GM12878 (cell line): ENCODE measurements at regions not wholly inside any gene's neighbourhood (a gene's known extent, or its start where the extent isn't known, plus 50 kb on each side); places are given as distances from the start of the nearest gene placed in this dataset.

Experiments
- ATAC-seq: fragments of 200-7000 bp; cut with Tn5 transposase; 3 replicates; pipeline ENCODE4 v1.9.1; 2020; ENCODE audit warnings: mild to moderate bottlenecking, moderate library complexity
- BruUV-seq: library from RNA; stranded (reverse); fragments of 400-500 nt; replicated peaks from 2 replicates; lab custom pipeline; 2021; lab: Mats Ljungman, UMichigan
- CTCF ChIA-PET: fragments of 300-600 bp; sonication (Branson Sonifier 250); formaldehyde crosslinking; extraction: SDS; loops from one replicate; lab custom pipeline; 2021; ENCODE audit warnings: inconsistent platforms; lab: Yijun Ruan, JAX
- POLR2A ChIA-PET: fragments of 350-600 bp; formaldehyde crosslinking; extraction: SDS; loops from one replicate; lab custom pipeline; 2021; ENCODE audit warnings: inconsistent platforms; lab: Charles Lee
- RAD21 ChIA-PET: fragments of 300-600 bp; sonication (Branson Sonifier 250); formaldehyde crosslinking; loops from one replicate; lab custom pipeline; 2023; ENCODE audit warnings: antibody characterized with exemption; ENCODE audit not compliant: unreplicated experiment; lab: Charles Lee
- SMC1A ChIA-PET: fragments of 300-600 bp; sonication (Branson Sonifier 250); formaldehyde crosslinking; loops from one replicate; lab custom pipeline; 2023; ENCODE audit not compliant: unreplicated experiment, uncharacterized antibody; lab: Charles Lee
- DNase-seq: peaks from one replicate; pipeline ENCODE4 v3.0.0-alpha.2; 2011; ENCODE audit warnings: low read depth, low spot score
- FAIRE-seq: peaks from 3 replicates; lab custom pipeline; 2011; peaks lifted over from hg19 to GRCh38; lab: Jason Lieb, UNC
- H2AFZ ChIP-seq: 2 replicates; pipeline ENCODE4 v1.6.0; 2011; ENCODE audit warnings: low read depth, low read length, control low read depth; ENCODE audit not compliant: control insufficient read depth
- H3K27ac ChIP-seq: 2 replicates; pipeline ENCODE4 v1.5.1; 2011; ENCODE audit warnings: control low read depth; ENCODE audit not compliant: control insufficient read depth, insufficient read depth
- H3K27me3 ChIP-seq, 2 experiments: replicated peaks in 1 of 2; 2 replicates each; pipeline versions ENCODE4 v1.6.0 to v1.6.1; 2011; ENCODE audit warnings: low read length in 1 of 2; ENCODE audit not compliant: control insufficient read depth in 2 of 2, insufficient read depth in 2 of 2
- H3K36me3 ChIP-seq, 2 experiments: 2 replicates each; pipeline ENCODE4 v1.5.1; 2011; ENCODE audit warnings: low read length in 1 of 2; ENCODE audit not compliant: control insufficient read depth in 2 of 2, insufficient read depth in 2 of 2
- H3K4me1 ChIP-seq: 2 replicates; pipeline ENCODE4 v1.6.1; 2011; ENCODE audit warnings: mild to moderate bottlenecking, low read length, moderate library complexity, mixed read lengths; ENCODE audit not compliant: control insufficient read depth, insufficient read depth
- H3K4me2 ChIP-seq: 2 replicates; pipeline ENCODE4 v1.6.0; 2011; ENCODE audit warnings: control low read depth; ENCODE audit not compliant: control insufficient read depth, insufficient read depth
- H3K4me3 ChIP-seq: fragments of 200-600 bp; sonication (generic); 2 replicates; pipeline ENCODE4 v1.5.1; 2016
- H3K79me2 ChIP-seq: 2 replicates; pipeline ENCODE4 v1.6.0; 2011; ENCODE audit warnings: low read length; ENCODE audit not compliant: control insufficient read depth, insufficient read depth
- H3K9ac ChIP-seq: 2 replicates; pipeline ENCODE4 v1.8.0; 2011; ENCODE audit warnings: low read length, control low read depth, mixed read lengths; ENCODE audit not compliant: control insufficient read depth, insufficient read depth
- H3K9me3 ChIP-seq: replicated peaks from 3 replicates; pipeline ENCODE4 v1.5.1; 2011; ENCODE audit warnings: mild to moderate bottlenecking, low read length; ENCODE audit not compliant: control insufficient read depth, insufficient read depth
- H4K20me1 ChIP-seq: 2 replicates; pipeline ENCODE4 v1.6.0; 2011; ENCODE audit not compliant: control insufficient read depth, insufficient read depth
- BHLHE40 ChIP-seq, 2 experiments: fragments of 450-650 bp in 1 of 2; IDR thresholded peaks; 2 replicates each; pipeline ENCODE4 v1.6.1; 2011 to 2017; ENCODE audit warnings: low read depth in 2 of 2, borderline replicate concordance in 1 of 2, improper control_type of control experiment in 1 of 2, low read length in 1 of 2, mild to moderate bottlenecking in 1 of 2
- CBX3 ChIP-seq: fragments of 200-600 bp; sonication (generic); IDR thresholded peaks from 2 replicates; pipeline ENCODE4 v1.6.1; 2016; ENCODE audit warnings: low read depth, borderline replicate concordance
- CHD1 ChIP-seq: IDR thresholded peaks from 2 replicates; pipeline ENCODE4 v1.6.1; 2012; ENCODE audit warnings: low read depth, low read length, improper control_type of control experiment
- EGR1 ChIP-seq, 2 experiments: IDR thresholded peaks; 1 replicate in 1 of 2; 2 replicates in 1 of 2; pipeline ENCODE4 v1.6.1; 2011 to 2012; ENCODE audit warnings: low read depth in 2 of 2, low read length in 2 of 2, borderline replicate concordance in 1 of 2, mild to moderate bottlenecking in 1 of 2, moderate library complexity in 1 of 2
- EP300 ChIP-seq, 2 experiments: fragments of 150-350 bp in 1 of 2; IDR thresholded peaks; 2 replicates each; pipeline ENCODE4 v1.6.1; 2011 to 2012; ENCODE audit warnings: low read depth in 2 of 2, low read length in 2 of 2, borderline replicate concordance in 1 of 2, improper control_type of control experiment in 1 of 2, inconsistent platforms in 1 of 2; ENCODE audit not compliant: control insufficient read depth in 1 of 2
- ETV6 ChIP-seq, 2 experiments: fragments of 450-650 bp in 1 of 2; IDR thresholded peaks in 1 of 2; conservative IDR thresholded peaks in 1 of 2; 2 replicates each; pipeline ENCODE4 v1.6.1; 2014; ENCODE audit warnings: antibody characterized with exemption in 1 of 2, borderline replicate concordance in 1 of 2, low read depth in 1 of 2, mild to moderate bottlenecking in 1 of 2, moderate library complexity in 1 of 2
- HDGF ChIP-seq: fragments of 450-650 bp; IDR thresholded peaks from 2 replicates; pipeline ENCODE4 v1.6.1; 2016; ENCODE audit warnings: antibody characterized with exemption
- IKZF2 ChIP-seq, 2 experiments: fragments of 450-650 bp; IDR thresholded peaks; 2 replicates each; pipeline ENCODE4 v1.6.1; 2017; ENCODE audit warnings: mild to moderate bottlenecking in 2 of 2, moderate library complexity in 2 of 2
- NFXL1 ChIP-seq: fragments of 450-650 bp; IDR thresholded peaks from 2 replicates; pipeline ENCODE4 v1.6.1; 2017; ENCODE audit warnings: antibody characterized with exemption, mild to moderate bottlenecking, borderline replicate concordance
- NR2C1 ChIP-seq: fragments of 450-650 bp; IDR thresholded peaks from 2 replicates; pipeline ENCODE4 v1.6.1; 2017; ENCODE audit warnings: antibody characterized with exemption, mild to moderate bottlenecking, moderate library complexity
- RBBP5 ChIP-seq: fragments of 200-600 bp; sonication (generic); conservative IDR thresholded peaks from 2 replicates; pipeline ENCODE4 v1.6.1; 2016
- SPI1 ChIP-seq: IDR thresholded peaks from 2 replicates; pipeline ENCODE4 v1.6.1; 2011; ENCODE audit warnings: low read depth, mild to moderate bottlenecking, low read length, moderate library complexity, borderline replicate concordance; ENCODE audit not compliant: insufficient read depth
- TBL1XR1 ChIP-seq: IDR thresholded peaks from 2 replicates; pipeline ENCODE4 v1.6.1; 2012; ENCODE audit warnings: low read depth, low read length, improper control_type of control experiment
- WGBS: methylation state at CpG from one replicate; pipeline ENCODE4 v1.1.6; 2016; ENCODE audit warnings: low lambda C conversion rate; ENCODE audit not compliant: insufficient replicate concordance, insufficient coverage; ENCODE audit errors: missing lambda C conversion rate; 5-methylcytosine and 5-hydroxymethylcytosine counted together
- in situ Hi-C: fragments of 300-500 bp; cut with MboI; formaldehyde crosslinking; loops from 9 replicates; pipeline ENCODE4 v1.14.3; 2018; ENCODE audit warnings: mixed read lengths
- intact Hi-C: fragments of 100-400 bp; cut with micrococcal nuclease; formaldehyde crosslinking; loops from one replicate; pipeline ENCODE4 v1.14.2; 2022; ENCODE audit not compliant: unreplicated experiment
- TF ChIP-seq, protein P1 (sequence below): fragments of 450-650 bp; IDR thresholded peaks from 2 replicates; pipeline ENCODE4 v1.6.1; 2017; ENCODE audit warnings: low read depth, mild to moderate bottlenecking, moderate library complexity
- TF ChIP-seq, protein P2 (sequence below): IDR thresholded peaks from 2 replicates; pipeline ENCODE4 v1.6.1; 2012; ENCODE audit warnings: low read length, inconsistent platforms

DNA sequence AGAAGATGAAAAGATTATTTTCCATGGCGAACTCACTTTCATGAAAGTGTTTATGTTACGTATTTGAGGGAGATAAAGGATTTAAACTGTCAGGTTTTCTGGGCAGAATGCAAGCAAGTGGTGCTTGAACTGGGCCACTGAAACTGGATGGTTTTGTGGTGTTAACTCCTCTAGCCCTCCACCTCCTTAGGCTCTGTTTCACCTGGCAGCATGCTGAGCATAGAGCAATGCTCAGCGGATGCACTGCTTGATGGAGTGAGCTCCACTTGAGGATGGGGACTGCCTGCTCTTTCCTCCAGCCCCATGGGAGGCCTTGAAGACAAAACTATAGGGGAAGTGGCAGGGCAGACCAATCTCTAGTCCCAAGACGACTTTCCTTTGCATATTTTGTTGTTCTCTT lies 345.8 kb downstream of the TDRD15 start (continued):
- no peak for TF ChIP-seq ETV6 (conservative IDR thresholded peaks at IDR 0.05 in 1 of 2, IDR thresholded peaks at IDR 0.05 in 1 of 2; ENCODE audit: borderline replicate concordance in 1 of 2, low read depth in 1 of 2)
- no peak for TF ChIP-seq EP300 (IDR thresholded peaks at IDR 0.05; ENCODE audit: borderline replicate concordance in 1 of 2, control insufficient read depth in 1 of 2, low read depth in 2 of 2, low read length in 2 of 2)
- TF ChIP-seq CBX3 = no peak
- TF ChIP-seq, all 136 proteins: peak for 0

DNA sequence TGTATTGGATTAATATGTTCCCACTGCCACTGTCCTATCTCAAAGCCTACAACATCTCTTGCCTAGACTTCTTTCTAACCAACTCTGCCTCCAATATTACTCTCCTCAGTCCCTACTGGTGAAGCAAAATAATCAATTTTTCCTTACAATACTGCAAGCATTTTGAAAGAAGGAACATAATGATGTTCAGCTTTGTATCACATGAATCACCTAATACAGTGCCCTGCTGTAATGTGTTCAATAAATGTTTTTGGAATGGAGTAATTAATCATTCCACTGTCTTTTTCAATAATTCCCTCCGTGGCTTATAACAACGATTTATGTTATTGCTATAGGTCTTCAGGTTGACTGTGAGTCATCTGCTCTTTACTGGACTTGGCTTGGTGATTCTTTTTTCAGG lies 356.4 kb downstream of the TDRD15 start:
- SMC1A ChIA-PET = no interaction called here
- Histone ChIP-seq H3K79me2 (no peaks in the 10 kb centered on the region), H3K4me1 (no peaks in the 10 kb centered on the region), H3K27ac (no peak overlapping the region), H3K4me2 (no peak overlapping the region), H3K4me3 (no peak overlapping the region), H4K20me1 (no peaks in the 10 kb centered on the region), H2AFZ (no peak overlapping the region), H3K27me3 (no peaks in the 10 kb centered on the region), H3K36me3 (no peaks in the 10 kb centered on the region), H3K9me3 (no peaks in the 10 kb centered on the region), H3K9ac (no peak overlapping the region)
- FAIRE-seq (no peak), DNase-seq (no peak), ATAC-seq (no peak)
- intact Hi-C loops (no loop called here), in situ Hi-C loops (no loop called here)
- no TSS peak for BruUV-seq
- no peak for TF ChIP-seq RBBP5
- TF ChIP-seq, protein P1, sequence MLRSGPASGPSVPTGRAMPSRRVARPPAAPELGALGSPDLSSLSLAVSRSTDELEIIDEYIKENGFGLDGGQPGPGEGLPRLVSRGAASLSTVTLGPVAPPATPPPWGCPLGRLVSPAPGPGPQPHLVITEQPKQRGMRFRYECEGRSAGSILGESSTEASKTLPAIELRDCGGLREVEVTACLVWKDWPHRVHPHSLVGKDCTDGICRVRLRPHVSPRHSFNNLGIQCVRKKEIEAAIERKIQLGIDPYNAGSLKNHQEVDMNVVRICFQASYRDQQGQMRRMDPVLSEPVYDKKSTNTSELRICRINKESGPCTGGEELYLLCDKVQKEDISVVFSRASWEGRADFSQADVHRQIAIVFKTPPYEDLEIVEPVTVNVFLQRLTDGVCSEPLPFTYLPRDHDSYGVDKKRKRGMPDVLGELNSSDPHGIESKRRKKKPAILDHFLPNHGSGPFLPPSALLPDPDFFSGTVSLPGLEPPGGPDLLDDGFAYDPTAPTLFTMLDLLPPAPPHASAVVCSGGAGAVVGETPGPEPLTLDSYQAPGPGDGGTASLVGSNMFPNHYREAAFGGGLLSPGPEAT = no peak
- no peak for TF ChIP-seq BHLHE40 (IDR thresholded peaks at IDR 0.05; ENCODE audit: borderline replicate concordance in 1 of 2, low read depth in 2 of 2, low read length in 1 of 2)
- TF ChIP-seq SPI1 = no peak
- TF ChIP-seq, protein P2, sequence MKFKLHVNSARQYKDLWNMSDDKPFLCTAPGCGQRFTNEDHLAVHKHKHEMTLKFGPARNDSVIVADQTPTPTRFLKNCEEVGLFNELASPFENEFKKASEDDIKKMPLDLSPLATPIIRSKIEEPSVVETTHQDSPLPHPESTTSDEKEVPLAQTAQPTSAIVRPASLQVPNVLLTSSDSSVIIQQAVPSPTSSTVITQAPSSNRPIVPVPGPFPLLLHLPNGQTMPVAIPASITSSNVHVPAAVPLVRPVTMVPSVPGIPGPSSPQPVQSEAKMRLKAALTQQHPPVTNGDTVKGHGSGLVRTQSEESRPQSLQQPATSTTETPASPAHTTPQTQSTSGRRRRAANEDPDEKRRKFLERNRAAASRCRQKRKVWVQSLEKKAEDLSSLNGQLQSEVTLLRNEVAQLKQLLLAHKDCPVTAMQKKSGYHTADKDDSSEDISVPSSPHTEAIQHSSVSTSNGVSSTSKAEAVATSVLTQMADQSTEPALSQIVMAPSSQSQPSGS = no peak
- no peak for TF ChIP-seq NFXL1
- no peak for TF ChIP-seq HDGF
- TF ChIP-seq NR2C1 = no peak
- TF ChIP-seq CHD1 = no peak
- TF ChIP-seq EGR1 (IDR thresholded peaks at IDR 0.05; ENCODE audit: borderline replicate concordance in 1 of 2, low read depth in 2 of 2, low read length in 2 of 2) = no peak
- TF ChIP-seq TBL1XR1 = no peak
- TF ChIP-seq IKZF2 (IDR thresholded peaks at IDR 0.05) = no peak
- RAD21 ChIA-PET = no interaction called here
- POLR2A ChIA-PET = no interaction called here
- CTCF ChIA-PET = no interaction called here
- WGBS = 0% methylated on average over 2 of the region's 2 CpGs
